PC-3 (cell line): ENCODE measurements at regions not wholly inside any gene's neighbourhood (a gene's known extent, or its start where the extent isn't known, plus 50 kb on each side); places are given as distances from the start of the nearest gene placed in this dataset.

ENCODE experiments used
- CTCF ChIP-seq: fragments of 300-600 bp; sonication (generic); conservative IDR thresholded peaks from 2 replicates; pipeline ENCODE4 v1.5.1; 2017; ENCODE audit warnings: antibody characterized with exemption, low read depth, mild to moderate bottlenecking, low read length
- EZH2 ChIP-seq: fragments of 300-600 bp; sonication (generic); IDR thresholded peaks from one replicate; pipeline ENCODE4 v1.6.1; 2017; ENCODE audit warnings: antibody characterized with exemption, mild to moderate bottlenecking, low read length; ENCODE audit not compliant: unreplicated experiment

GRCh38 chr3:61333192-61333961, 82.1 kb upstream of the FHIT start:
- TF ChIP-seq CTCF (no peak), EZH2 (no peak)
